ENCODE measurements at regions not wholly inside any gene's neighbourhood (a gene's known extent, or its start where the extent isn't known, plus 50 kb on each side); places are given as distances from the start of the nearest gene placed in this dataset.
"Not testable (repeated sequence)": the region's sequence is repeated elsewhere in the genome, so short reads cannot be mapped to it uniquely, and the experiment has no call there.

GRCh38 chr6:62819640-62820039 is 391.6 kb upstream of the FKBP1C start:
- DNase-seq (ENCODE audit: low read depth in 2 of 3, low spot score in 2 of 3) = no peak

- no peak for DNase-seq (ENCODE audit: low read depth in 2 of 3, low spot score in 2 of 3)
Measured at GRCh38 chr6:62808565-62809293, 402.5 kb upstream of the FKBP1C start.

GRCh38 chr6:62805431-62805830 is 405.8 kb upstream of the FKBP1C start:
- DNase-seq (ENCODE audit: low read depth in 2 of 3, low spot score in 2 of 3) = no peak

DNA sequence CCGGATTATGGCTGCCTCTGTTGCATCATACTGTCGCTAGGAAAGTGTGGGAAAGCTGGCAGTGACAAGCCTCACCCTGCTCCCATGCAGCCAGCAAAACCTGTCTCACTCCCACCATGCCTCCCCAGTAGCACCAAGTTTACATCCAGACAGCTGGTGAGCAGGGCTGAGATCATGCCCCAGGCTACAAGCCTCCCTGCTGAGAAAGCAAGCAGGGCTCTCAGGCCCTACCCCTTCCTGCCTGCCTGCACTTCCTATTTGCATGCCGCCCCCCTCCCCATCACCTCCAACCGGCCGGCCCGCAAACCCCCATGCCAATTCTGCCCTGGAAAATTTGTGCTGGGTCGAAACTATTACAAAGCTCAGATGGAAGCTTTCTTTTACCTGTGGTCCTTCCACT is 408.2 kb upstream of the FKBP1C start:
- DNase-seq (ENCODE audit: low read depth in 2 of 3, low spot score in 2 of 3) = no peak

DNA sequence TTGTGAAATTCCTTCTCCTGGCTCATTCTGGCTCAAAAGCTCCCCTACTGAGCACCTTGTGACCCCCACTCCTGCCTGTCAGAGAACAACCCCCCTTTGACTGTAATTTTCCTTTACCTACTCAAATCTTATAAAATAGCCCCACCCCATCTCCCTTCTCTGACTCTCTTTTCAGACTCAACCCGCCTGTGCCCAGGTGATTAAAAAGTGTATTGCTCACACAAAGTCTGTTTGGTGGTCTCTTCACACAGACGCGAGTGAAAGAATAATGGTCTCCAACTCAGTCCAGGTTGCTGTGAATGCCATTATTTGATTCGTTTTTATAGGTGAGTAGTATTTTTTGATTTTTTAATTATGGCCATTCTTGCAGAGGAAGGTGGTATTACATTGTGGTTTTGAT is 414.1 kb upstream of the FKBP1C start:
- DNase-seq (ENCODE audit: low read depth in 2 of 3, low spot score in 2 of 3) = no peak

DNA sequence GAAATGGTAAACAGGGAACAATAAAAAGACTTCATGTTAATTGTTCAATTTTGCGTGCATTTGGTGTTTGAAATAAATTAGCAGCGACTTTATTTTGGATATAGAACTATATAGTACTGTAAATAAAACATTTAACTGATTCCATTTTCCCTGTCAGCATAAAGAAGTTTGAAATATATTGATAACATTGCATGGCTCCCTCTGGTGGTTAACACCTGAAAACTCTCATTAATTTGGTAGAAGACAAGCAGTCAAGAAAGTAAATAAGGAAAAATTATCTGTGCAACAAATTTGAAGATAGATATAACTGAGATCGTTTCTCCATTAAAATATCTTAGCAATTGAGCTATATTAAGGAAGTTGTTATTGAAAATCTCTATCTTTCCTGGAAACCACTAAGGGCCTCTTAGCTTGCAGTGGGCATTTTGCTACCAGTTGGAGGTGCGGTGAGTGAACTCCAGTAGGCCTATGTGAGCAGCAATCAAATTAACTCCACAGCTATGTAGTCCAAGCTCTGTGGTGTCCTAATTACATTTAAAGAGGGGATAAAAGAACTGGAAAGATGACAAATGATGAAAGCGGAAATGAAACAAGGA is 435.7 kb upstream of the FKBP1C start:
- peak in 2 of 3 donors; percentile 14 to 28 for DNase-seq (ENCODE audit: low read depth in 2 of 3, low spot score in 2 of 3)

GRCh38 chr6:62766174-62766573 is 445.1 kb upstream of the FKBP1C start:
- not testable (repeated sequence) for DNase-seq (ENCODE audit: low read depth in 2 of 3, low spot score in 2 of 3)

DNA sequence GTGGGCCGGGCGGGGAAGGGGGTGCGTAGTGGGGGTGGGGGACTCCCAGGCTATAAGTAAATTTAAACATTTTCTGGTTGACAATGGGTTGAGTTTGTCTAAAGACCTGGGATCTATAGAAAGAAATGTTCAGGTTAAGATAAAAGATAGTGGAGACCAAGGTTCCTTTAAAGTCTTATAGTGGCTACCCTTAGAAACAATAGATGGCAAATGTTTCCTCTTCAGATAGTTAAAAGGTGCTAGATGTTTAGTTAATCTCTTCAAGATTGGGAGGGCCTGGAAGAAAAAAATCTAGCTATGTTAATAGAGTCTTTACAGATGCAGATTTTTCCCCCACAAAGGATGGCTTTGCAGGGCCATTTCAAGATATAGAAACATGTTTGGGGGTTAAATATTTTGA is 446.4 kb upstream of the FKBP1C start:
- DNase-seq (ENCODE audit: low read depth in 2 of 3, low spot score in 2 of 3) = no peak

GRCh38 chr6:62763125-62763912 is 447.9 kb upstream of the FKBP1C start:
- no peak for DNase-seq (ENCODE audit: low read depth in 2 of 3, low spot score in 2 of 3)

- DNase-seq (ENCODE audit: low read depth in 2 of 3, low spot score in 2 of 3) = no peak
Measured at GRCh38 chr6:62746968-62747367, 460.9 kb upstream of the KHDRBS2 start.

DNA sequence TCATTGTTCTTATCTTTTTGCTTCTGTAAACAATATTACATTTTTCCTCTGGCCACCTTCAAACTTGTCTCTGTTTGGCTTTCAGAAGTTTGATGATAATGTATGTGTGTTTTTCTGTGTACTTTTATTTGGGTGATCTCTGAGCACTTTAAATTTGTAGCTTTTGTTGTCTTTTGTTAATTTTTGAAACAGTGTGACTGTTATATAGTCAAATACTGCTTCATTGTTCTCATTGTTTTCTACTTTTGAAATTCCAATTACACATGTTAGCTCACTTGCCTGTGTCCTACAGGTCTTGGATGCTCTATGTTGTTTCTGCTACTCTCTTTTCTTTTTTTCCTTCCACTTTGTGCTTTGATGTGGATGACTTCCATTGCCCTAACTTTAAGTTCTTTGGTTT is 460.1 kb upstream of the KHDRBS2 start:
- no peak for DNase-seq (ENCODE audit: low read depth in 2 of 3, low spot score in 2 of 3)

- DNase-seq (ENCODE audit: low read depth in 2 of 3, low spot score in 2 of 3) = no peak
Measured at GRCh38 chr6:62740596-62740995, 454.6 kb upstream of the KHDRBS2 start.

DNA sequence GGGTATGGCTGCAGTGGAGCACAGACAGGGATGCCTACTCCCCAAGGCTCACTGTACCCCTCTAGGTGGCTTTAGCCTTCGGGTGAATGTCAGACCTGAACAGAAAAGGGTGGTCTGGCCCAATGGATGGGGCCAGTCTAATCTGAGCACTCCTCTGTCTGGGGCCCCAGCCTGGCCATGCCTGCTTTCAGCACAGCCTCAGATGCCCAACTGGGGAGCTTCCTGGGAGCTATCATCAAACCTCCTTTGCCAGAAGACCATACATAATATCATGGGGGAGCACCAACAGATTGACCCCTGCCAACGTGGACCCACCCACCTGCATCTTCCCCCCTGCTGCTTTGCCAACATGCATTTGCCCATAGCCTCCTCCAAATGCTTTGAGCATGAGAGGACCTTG is 454.1 kb upstream of the KHDRBS2 start:
- no peak for DNase-seq (ENCODE audit: low read depth in 2 of 3, low spot score in 2 of 3)

DNA sequence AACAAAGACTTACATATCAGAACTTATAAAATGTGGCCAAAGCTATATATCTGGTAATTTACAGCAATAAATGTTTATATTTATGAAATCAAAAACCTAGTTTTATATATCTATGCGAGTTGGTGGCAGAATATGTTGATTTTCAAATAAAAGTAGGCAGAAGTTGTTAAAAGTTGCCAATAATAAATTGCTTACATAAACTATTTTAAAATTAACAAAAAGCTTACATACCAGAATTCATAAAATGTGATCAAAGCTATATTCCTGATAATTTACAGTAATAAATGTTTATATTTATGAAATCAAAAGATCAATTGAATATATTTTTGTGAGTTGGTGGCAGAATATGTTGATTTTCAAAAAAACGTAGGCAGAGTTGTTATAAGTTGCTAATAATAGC is 451.8 kb upstream of the KHDRBS2 start:
- no peak for DNase-seq (ENCODE audit: low read depth in 2 of 3, low spot score in 2 of 3)

GRCh38 chr6:62721408-62721807 is 435.4 kb upstream of the KHDRBS2 start:
- DNase-seq (ENCODE audit: low read depth in 2 of 3, low spot score in 2 of 3) = no peak

GRCh38 chr6:62716719-62717118 is 430.7 kb upstream of the KHDRBS2 start:
- DNase-seq (ENCODE audit: low read depth in 2 of 3, low spot score in 2 of 3) = no peak

DNA sequence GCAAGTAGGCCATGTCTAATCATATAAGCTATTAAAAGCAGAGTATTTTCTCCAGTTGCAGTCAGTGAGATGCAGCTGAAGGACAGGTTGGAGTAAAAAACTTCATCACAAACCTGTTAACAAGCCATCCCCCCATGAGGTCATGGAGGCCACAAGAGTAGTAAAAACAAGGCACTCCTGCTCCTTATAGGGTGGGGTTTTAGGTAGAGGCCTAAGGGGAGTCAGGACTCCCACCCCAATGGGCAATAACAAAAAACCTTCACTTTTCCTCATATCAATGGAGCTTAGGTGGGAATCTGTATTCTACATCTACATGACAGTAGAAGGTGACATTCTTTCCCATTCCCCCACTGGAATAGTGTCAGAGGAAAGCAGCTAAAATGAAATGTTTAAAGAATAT is 428.1 kb upstream of the KHDRBS2 start:
- no peak for DNase-seq (ENCODE audit: low read depth in 2 of 3, low spot score in 2 of 3)

- no peak for DNase-seq (ENCODE audit: low read depth in 2 of 3, low spot score in 2 of 3)
Measured at GRCh38 chr6:62711750-62712149, 425.7 kb upstream of the KHDRBS2 start.

GRCh38 chr6:62707914-62708313 is 421.9 kb upstream of the KHDRBS2 start:
- DNase-seq (ENCODE audit: low read depth in 2 of 3, low spot score in 2 of 3) = no peak

GRCh38 chr6:62707156-62707555 is 421.1 kb upstream of the KHDRBS2 start:
- DNase-seq (ENCODE audit: low read depth in 2 of 3, low spot score in 2 of 3) = no peak

DNA sequence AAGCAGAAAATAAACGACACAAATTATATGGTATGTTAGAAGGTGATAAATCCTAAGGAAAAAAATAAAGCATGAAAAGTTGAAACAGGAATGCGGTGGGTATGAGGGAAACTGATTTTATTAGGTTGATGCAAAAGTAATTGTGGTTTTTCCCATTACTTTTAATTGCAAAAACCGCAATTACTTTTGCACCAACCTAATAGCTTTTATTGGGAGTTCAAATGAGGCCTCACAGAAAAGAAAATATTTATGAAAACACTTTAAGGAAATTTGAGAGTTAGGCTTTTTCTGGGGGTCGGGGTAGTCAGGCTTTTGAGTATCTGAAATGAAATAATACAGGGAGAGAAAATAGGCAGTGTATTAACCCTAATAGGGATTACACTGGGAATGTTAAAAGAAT is 397.0 kb upstream of the KHDRBS2 start:
- no peak for DNase-seq (ENCODE audit: low read depth in 2 of 3, low spot score in 2 of 3)

- DNase-seq (ENCODE audit: low read depth in 2 of 3, low spot score in 2 of 3) = no peak
Measured at GRCh38 chr6:62681108-62681507, 395.1 kb upstream of the KHDRBS2 start.

Data from hematopoietic multipotent progenitor cell (in vitro differentiated cells).